Activated CD4-positive, alpha-beta T cell treated with anti-CD3 and anti-CD28 coated beads, Interleukin-2, amount 10 ng/mL, durations not matched to agents 7 days and 5 days (primary cell): ENCODE measurements at regions not wholly inside any gene's neighbourhood (a gene's known extent, or its start where the extent isn't known, plus 50 kb on each side); places are given as distances from the start of the nearest gene placed in this dataset.

ENCODE experiments used
- CTCF ChIA-PET: fragments of 350-600 bp; sonication (Branson Sonifier 250); formaldehyde crosslinking; loops from one replicate; lab custom pipeline; 2021; ENCODE audit warnings: antibody characterized with exemption; lab: Charles Lee
- POLR2A ChIA-PET: fragments of 350-600 bp; sonication (Branson Sonifier 250); formaldehyde crosslinking; loops from one replicate; lab custom pipeline; 2021; ENCODE audit warnings: antibody characterized with exemption; lab: Charles Lee
- DNase-seq: peaks from one replicate; pipeline ENCODE4 v3.0.0-alpha.2; 2020
- H3K27ac Mint-ChIP-seq: one replicate; pipeline ENCODE4 v1.8.0; 2021; ENCODE audit warnings: mild to moderate bottlenecking, moderate library complexity, mixed read lengths
- H3K27me3 Mint-ChIP-seq: one replicate; pipeline ENCODE4 v1.8.0; 2021; ENCODE audit warnings: mixed read lengths
- H3K36me3 Mint-ChIP-seq: one replicate; pipeline ENCODE4 v1.8.0; 2021; ENCODE audit warnings: low read depth, mixed read lengths
- H3K4me1 Mint-ChIP-seq: one replicate; pipeline ENCODE4 v1.8.0; 2021; ENCODE audit warnings: mixed read lengths
- H3K4me3 Mint-ChIP-seq: one replicate; pipeline ENCODE4 v1.8.0; 2021; ENCODE audit warnings: mild to moderate bottlenecking, moderate library complexity, mixed read lengths
- H3K9me3 Mint-ChIP-seq: one replicate; pipeline ENCODE4 v1.8.0; 2021; ENCODE audit warnings: mixed read lengths

DNA sequence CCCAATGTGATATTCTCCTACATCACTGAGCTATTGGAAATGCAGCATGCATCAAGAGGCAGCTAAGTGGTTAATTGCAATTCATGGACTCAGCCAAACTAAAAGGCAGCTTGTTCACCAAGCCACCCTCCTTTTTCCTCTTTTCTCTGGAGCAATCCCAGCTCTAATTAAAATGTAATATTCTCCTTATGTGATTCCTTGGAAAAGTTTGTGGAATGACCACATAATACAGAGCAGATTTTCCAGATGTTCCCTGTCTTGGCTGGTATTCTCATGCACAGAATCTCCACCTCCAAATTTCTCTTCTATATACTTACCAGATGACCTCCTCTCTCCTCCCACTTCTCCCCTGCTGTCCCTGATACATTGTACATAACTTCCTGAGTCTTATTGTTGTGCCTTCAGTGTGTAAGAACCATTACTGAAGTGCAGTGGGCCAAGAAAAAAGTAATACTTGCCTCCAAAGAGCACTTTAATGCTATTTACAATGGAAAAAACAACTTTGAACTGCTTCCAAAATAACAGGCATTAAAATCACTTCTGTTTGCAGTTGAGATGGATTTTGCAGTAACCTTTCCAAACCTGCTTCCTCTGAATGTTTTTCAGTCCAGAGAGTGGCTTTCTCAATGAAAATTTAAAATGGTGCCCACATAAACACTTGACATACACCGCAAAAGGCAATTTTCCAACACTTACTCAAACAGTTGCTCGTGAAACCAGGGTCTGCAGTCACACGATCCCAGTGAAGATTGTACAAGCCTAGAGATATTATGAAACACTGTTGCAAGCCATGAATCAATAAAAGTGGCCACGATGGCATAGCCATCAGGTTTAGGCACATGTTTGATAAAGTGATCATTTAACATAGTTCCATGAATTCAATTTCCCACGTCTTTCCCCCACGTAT lies 258.0 kb downstream of the MTX2 start:
- Mint-ChIP-seq H3K27ac (no peak overlapping the region), H3K9me3 (no peaks in the 10 kb centered on the region), H3K36me3 (no peaks in the 10 kb centered on the region), H3K4me1 (no peaks in the 10 kb centered on the region), H3K4me3 (no peak overlapping the region), H3K27me3 (peaks cover 24% of the 10 kb centered on the region)
- no peak for DNase-seq
- ChIA-PET POLR2A (no interaction called here), CTCF (no interaction called here)

DNA sequence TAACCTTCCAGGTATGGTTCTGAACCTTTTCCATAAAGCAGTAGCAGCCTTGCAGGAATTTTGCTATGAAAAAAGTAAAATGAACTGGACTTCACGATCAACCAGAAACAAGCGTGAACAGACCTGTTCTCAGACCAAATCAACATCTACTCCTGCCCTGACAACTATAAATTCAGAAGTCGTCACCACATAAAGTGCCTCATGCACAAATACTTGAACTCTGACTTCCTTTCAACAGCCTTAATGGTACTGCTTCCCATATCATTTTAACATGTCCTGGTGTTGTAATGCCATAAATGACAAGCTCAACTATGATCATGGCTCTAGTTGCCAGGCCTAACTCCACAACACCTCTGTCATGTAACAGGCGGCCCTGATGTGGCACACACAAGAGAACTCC lies 262.4 kb downstream of the MTX2 start:
- CTCF ChIA-PET = no interaction called here
- no peak for DNase-seq
- H3K4me3 Mint-ChIP-seq = no peak overlapping the region
- no peaks in the 10 kb centered on the region for H3K4me1 Mint-ChIP-seq
- no peaks in the 10 kb centered on the region for H3K36me3 Mint-ChIP-seq
- no peaks in the 10 kb centered on the region for H3K9me3 Mint-ChIP-seq
- H3K27ac Mint-ChIP-seq = no peak overlapping the region
- POLR2A ChIA-PET = no interaction called here
- H3K27me3 Mint-ChIP-seq = peaks cover 32% of the 10 kb centered on the region

GRCh38 chr2:176533505-176534193 lies 264.4 kb downstream of the MTX2 start:
- DNase-seq = no peak
- no peaks in the 10 kb centered on the region for H3K9me3 Mint-ChIP-seq
- POLR2A ChIA-PET = no interaction called here
- no peaks in the 10 kb centered on the region for H3K4me1 Mint-ChIP-seq
- H3K27me3 Mint-ChIP-seq = peaks cover 27% of the 10 kb centered on the region
- no peaks in the 10 kb centered on the region for H3K36me3 Mint-ChIP-seq
- CTCF ChIA-PET = no interaction called here
- H3K27ac Mint-ChIP-seq = no peak overlapping the region
- H3K4me3 Mint-ChIP-seq = no peak overlapping the region

- Mint-ChIP-seq H3K9me3 (no peaks in the 10 kb centered on the region), H3K36me3 (no peaks in the 10 kb centered on the region), H3K4me1 (no peaks in the 10 kb centered on the region), H3K4me3 (no peak overlapping the region), H3K27me3 (peaks cover 22% of the 10 kb centered on the region), H3K27ac (no peak overlapping the region)
- CTCF ChIA-PET = interaction anchor here (0.6 to 1.3 kb wide), 2 partner anchors 17 to 184 kb away, joined by 3 read pairs; no protein-coding TSS in a partner anchor
- DNase-seq = no peak
- POLR2A ChIA-PET = no interaction called here
Observed at GRCh38 chr2:176534798-176535466, 265.7 kb downstream of the MTX2 start.

GRCh38 chr2:176535467-176536113 lies 266.3 kb downstream of the MTX2 start:
- DNase-seq = no peak
- Mint-ChIP-seq H3K27me3 (peaks cover 27% of the 10 kb centered on the region), H3K36me3 (no peaks in the 10 kb centered on the region), H3K4me1 (no peaks in the 10 kb centered on the region), H3K9me3 (no peaks in the 10 kb centered on the region), H3K4me3 (no peak overlapping the region), H3K27ac (no peak overlapping the region)
- ChIA-PET POLR2A (no interaction called here), CTCF (interaction anchor here (1.3 kb wide), 1 partner anchor 17 kb away, joined by 3 read pairs; no protein-coding TSS in a partner anchor)

GRCh38 chr2:176536439-176537133 lies 267.3 kb downstream of the MTX2 start:
- H3K4me3 Mint-ChIP-seq = no peak overlapping the region
- no peaks in the 10 kb centered on the region for H3K36me3 Mint-ChIP-seq
- H3K27ac Mint-ChIP-seq = no peak overlapping the region
- no peak for DNase-seq
- ChIA-PET POLR2A (no interaction called here), CTCF (no interaction called here)
- H3K9me3 Mint-ChIP-seq = no peaks in the 10 kb centered on the region
- H3K4me1 Mint-ChIP-seq = no peaks in the 10 kb centered on the region
- peaks cover 27% of the 10 kb centered on the region for H3K27me3 Mint-ChIP-seq

GRCh38 chr2:176537932-176538331 lies 268.7 kb downstream of the MTX2 start:
- H3K36me3 Mint-ChIP-seq = no peaks in the 10 kb centered on the region
- H3K4me3 Mint-ChIP-seq = no peak overlapping the region
- H3K27ac Mint-ChIP-seq = no peak overlapping the region
- ChIA-PET CTCF (no interaction called here), POLR2A (no interaction called here)
- no peaks in the 10 kb centered on the region for H3K4me1 Mint-ChIP-seq
- no peaks in the 10 kb centered on the region for H3K9me3 Mint-ChIP-seq
- peaks cover 29% of the 10 kb centered on the region for H3K27me3 Mint-ChIP-seq
- DNase-seq = no peak

DNA sequence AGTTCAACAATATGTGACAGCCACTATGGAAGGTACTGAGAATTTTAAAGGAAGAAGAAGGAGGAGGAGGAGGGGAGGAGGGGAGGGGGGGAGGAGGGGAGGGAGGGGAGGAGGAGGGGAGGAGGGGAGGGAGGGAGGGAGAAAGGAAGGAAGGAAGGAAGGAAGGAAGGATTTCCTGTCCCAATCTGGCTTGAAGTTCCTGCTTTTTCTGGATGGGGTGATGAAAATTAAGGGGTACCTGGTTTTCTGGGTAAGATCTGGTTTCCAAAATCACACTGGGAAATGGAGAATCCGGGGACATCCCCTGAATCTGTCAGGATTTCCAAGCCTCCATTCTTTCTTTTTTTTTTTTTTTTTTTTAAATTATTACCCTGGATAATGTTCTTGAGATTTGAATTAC lies 271.8 kb downstream of the MTX2 start:
- H3K27ac Mint-ChIP-seq = no peak overlapping the region
- no peaks in the 10 kb centered on the region for H3K4me1 Mint-ChIP-seq
- no peak for DNase-seq
- H3K27me3 Mint-ChIP-seq = peaks cover 27% of the 10 kb centered on the region
- ChIA-PET CTCF (no interaction called here), POLR2A (no interaction called here)
- H3K9me3 Mint-ChIP-seq = no peaks in the 10 kb centered on the region
- H3K4me3 Mint-ChIP-seq = no peak overlapping the region
- no peaks in the 10 kb centered on the region for H3K36me3 Mint-ChIP-seq

DNA sequence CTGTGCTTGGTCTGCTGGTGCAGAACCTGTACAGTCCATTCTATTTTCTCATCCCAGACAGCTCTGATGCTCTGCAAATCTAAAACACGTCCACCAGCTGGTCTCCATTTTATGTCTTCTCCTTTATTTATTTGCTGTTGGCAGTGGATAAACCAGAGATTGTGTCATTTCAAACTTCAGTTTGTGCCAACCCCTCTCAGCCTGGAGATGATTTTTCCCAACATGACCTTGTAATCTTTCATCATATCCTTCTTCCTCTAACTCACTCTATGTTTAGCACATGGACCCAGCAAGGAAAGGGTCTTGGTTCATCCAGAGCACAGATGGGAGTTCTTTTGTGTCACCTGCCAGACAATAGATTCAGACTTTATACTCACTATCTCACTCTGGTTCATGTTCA lies 273.2 kb downstream of the MTX2 start:
- H3K36me3 Mint-ChIP-seq = no peaks in the 10 kb centered on the region
- H3K27ac Mint-ChIP-seq = no peak overlapping the region
- no peaks in the 10 kb centered on the region for H3K4me1 Mint-ChIP-seq
- POLR2A ChIA-PET = no interaction called here
- no peak overlapping the region for H3K4me3 Mint-ChIP-seq
- no peaks in the 10 kb centered on the region for H3K9me3 Mint-ChIP-seq
- CTCF ChIA-PET = no interaction called here
- DNase-seq = no peak
- peaks cover 20% of the 10 kb centered on the region for H3K27me3 Mint-ChIP-seq

GRCh38 chr2:176544557-176544956 lies 275.3 kb downstream of the MTX2 start:
- DNase-seq = no peak
- H3K27me3 Mint-ChIP-seq = peaks cover 26% of the 10 kb centered on the region
- H3K27ac Mint-ChIP-seq = no peak overlapping the region
- CTCF ChIA-PET = no interaction called here
- POLR2A ChIA-PET = no interaction called here
- H3K36me3 Mint-ChIP-seq = no peaks in the 10 kb centered on the region
- no peaks in the 10 kb centered on the region for H3K9me3 Mint-ChIP-seq
- H3K4me3 Mint-ChIP-seq = no peak overlapping the region
- H3K4me1 Mint-ChIP-seq = no peaks in the 10 kb centered on the region

DNA sequence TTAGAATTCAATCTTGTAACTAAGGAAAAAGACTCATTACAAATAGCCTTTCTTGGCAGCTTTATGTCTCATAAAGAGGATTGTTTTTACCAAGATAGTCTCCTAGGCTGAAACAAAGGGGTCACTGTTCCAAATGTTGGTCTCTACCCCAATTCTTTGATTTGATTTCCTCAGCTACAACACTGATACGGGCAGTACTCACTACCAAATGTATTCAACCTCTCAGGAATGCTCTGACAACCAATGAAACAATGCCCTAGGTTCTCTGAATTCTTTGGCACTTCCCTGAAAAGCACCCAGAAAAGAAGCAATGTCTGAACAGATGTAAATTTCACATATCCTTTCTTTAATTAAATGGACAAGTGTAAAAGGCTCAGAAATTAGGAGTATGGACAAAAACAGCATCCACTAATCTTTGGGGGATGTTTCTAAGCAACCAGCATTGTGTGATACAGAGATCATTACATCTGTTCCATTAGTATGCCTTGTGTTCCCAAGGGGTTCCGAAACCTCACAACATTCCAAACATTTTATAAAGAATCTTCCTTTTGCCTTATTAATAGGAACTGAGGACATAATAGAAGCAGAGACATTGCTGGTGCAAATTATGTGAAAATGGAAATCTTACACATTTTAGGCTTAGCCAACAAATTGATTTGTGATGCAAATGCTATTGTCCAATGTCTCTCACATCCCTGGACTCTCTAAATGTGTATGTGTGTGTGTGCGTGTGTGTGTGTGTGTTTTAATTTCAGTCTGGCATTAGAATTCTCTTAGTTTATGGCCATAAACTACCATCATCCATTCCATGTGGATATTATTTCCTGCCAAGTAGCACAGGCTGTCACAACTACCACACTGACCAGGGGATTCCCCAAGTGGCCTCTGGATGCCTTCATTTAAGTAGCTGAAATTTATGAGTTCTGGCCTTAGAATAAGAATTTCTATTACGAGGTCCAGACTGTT lies 276.0 kb downstream of the MTX2 start:
- CTCF ChIA-PET = interaction anchor here (1.2 kb wide), 1 partner anchor 90 kb away, joined by 3 read pairs; no protein-coding TSS in a partner anchor
- Mint-ChIP-seq H3K27me3 (peaks cover 21% of the 10 kb centered on the region), H3K4me1 (no peaks in the 10 kb centered on the region), H3K36me3 (no peaks in the 10 kb centered on the region), H3K4me3 (no peak overlapping the region), H3K9me3 (no peaks in the 10 kb centered on the region), H3K27ac (no peak overlapping the region)
- POLR2A ChIA-PET = no interaction called here
- DNase-seq = no peak
